HCT116 (cell line): ENCODE measurements at regions not wholly inside any gene's neighbourhood (a gene's known extent, or its start where the extent isn't known, plus 50 kb on each side); places are given as distances from the start of the nearest gene placed in this dataset.

Source experiments
- POLR2A ChIP-seq: IDR thresholded peaks from 2 replicates; pipeline ENCODE4 v1.7.0; 2011; ENCODE audit warnings: borderline replicate concordance; ENCODE audit not compliant: insufficient read depth, insufficient read length; ENCODE audit errors: extremely low read depth
- POLR2AphosphoS5 ChIP-seq: IDR thresholded peaks from 2 replicates; pipeline ENCODE4 v1.6.1; 2011; ENCODE audit warnings: mild to moderate bottlenecking, low read depth, low read length, moderate library complexity
- RAD21 ChIP-seq: IDR thresholded peaks from 2 replicates; pipeline ENCODE4 v1.6.1; 2012; ENCODE audit warnings: low read depth, mild to moderate bottlenecking
- SP1 ChIP-seq: IDR thresholded peaks from 2 replicates; pipeline ENCODE4 v1.6.1; 2012; ENCODE audit warnings: low read depth
- TF ChIP-seq, protein P1 (sequence below), 3 experiments: fragments of 200-600 bp in 1 of 3; sonication (generic) in 1 of 3; IDR thresholded peaks in 2 of 3; conservative IDR thresholded peaks in 1 of 3; 2 replicates each; pipeline ENCODE4 v1.5.1; 2012 to 2017; ENCODE audit warnings: low read depth in 2 of 3, low read length in 2 of 3, antibody characterized with exemption in 1 of 3, borderline replicate concordance in 1 of 3, control low read depth in 1 of 3, mild to moderate bottlenecking in 1 of 3, mixed read lengths in 1 of 3, mixed run types in 1 of 3, moderate library complexity in 1 of 3; ENCODE audit not compliant: insufficient read depth in 1 of 3
- TF ChIP-seq, protein P2 (sequence below): IDR thresholded peaks from 2 replicates; pipeline ENCODE4 v1.6.1; 2012; ENCODE audit warnings: low read depth

DNA sequence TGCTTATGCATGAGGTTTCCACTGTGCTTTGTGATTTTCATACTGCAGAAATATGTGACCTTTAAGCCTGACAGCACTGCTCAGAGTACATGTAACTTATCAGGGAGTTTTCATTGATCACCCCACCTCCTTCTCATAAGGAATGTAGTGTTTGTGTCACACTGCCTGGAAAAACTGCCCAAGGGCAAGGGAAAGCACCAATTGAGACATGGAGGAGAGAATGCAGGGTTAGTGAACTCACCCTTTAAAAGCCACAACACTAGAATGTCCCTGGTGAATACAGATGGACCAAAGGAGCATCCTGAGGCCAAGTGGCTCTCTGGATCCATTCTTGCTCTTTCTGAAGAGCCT lies 147.2 kb upstream of the SPATS2L start:
- TF ChIP-seq, protein P1, sequence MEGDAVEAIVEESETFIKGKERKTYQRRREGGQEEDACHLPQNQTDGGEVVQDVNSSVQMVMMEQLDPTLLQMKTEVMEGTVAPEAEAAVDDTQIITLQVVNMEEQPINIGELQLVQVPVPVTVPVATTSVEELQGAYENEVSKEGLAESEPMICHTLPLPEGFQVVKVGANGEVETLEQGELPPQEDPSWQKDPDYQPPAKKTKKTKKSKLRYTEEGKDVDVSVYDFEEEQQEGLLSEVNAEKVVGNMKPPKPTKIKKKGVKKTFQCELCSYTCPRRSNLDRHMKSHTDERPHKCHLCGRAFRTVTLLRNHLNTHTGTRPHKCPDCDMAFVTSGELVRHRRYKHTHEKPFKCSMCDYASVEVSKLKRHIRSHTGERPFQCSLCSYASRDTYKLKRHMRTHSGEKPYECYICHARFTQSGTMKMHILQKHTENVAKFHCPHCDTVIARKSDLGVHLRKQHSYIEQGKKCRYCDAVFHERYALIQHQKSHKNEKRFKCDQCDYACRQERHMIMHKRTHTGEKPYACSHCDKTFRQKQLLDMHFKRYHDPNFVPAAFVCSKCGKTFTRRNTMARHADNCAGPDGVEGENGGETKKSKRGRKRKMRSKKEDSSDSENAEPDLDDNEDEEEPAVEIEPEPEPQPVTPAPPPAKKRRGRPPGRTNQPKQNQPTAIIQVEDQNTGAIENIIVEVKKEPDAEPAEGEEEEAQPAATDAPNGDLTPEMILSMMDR (IDR thresholded peaks at IDR 0.05 in 2 of 3, conservative IDR thresholded peaks at IDR 0.05 in 1 of 3; ENCODE audit: borderline replicate concordance in 1 of 3, insufficient read depth in 1 of 3, low read depth in 2 of 3, low read length in 2 of 3) = no peak
- no peak for TF ChIP-seq POLR2A
- no peak for TF ChIP-seq SP1
- no peak for TF ChIP-seq POLR2AphosphoS5
- TF ChIP-seq, protein P2, sequence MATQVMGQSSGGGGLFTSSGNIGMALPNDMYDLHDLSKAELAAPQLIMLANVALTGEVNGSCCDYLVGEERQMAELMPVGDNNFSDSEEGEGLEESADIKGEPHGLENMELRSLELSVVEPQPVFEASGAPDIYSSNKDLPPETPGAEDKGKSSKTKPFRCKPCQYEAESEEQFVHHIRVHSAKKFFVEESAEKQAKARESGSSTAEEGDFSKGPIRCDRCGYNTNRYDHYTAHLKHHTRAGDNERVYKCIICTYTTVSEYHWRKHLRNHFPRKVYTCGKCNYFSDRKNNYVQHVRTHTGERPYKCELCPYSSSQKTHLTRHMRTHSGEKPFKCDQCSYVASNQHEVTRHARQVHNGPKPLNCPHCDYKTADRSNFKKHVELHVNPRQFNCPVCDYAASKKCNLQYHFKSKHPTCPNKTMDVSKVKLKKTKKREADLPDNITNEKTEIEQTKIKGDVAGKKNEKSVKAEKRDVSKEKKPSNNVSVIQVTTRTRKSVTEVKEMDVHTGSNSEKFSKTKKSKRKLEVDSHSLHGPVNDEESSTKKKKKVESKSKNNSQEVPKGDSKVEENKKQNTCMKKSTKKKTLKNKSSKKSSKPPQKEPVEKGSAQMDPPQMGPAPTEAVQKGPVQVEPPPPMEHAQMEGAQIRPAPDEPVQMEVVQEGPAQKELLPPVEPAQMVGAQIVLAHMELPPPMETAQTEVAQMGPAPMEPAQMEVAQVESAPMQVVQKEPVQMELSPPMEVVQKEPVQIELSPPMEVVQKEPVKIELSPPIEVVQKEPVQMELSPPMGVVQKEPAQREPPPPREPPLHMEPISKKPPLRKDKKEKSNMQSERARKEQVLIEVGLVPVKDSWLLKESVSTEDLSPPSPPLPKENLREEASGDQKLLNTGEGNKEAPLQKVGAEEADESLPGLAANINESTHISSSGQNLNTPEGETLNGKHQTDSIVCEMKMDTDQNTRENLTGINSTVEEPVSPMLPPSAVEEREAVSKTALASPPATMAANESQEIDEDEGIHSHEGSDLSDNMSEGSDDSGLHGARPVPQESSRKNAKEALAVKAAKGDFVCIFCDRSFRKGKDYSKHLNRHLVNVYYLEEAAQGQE = no peak
- TF ChIP-seq RAD21 = no peak
